ENCODE measurements at regions not wholly inside any gene's neighbourhood (a gene's known extent, or its start where the extent isn't known, plus 50 kb on each side); places are given as distances from the start of the nearest gene placed in this dataset.
"Not testable (repeated sequence)": the region's sequence is repeated elsewhere in the genome, so short reads cannot be mapped to it uniquely, and the experiment has no call there.

- not testable (repeated sequence) for DNase-seq
Measured at GRCh38 chr7:150110882-150111281, 212.3 kb upstream of the LRRC61 start.

- not testable (repeated sequence) for DNase-seq
Measured at GRCh38 chr7:150111373-150112139, 211.6 kb upstream of the LRRC61 start.

GRCh38 chr7:150113301-150113700 lies 209.9 kb upstream of the LRRC61 start:
- not testable (repeated sequence) for DNase-seq

- not testable (repeated sequence) for DNase-seq
Measured at GRCh38 chr7:150114591-150114990, 208.6 kb upstream of the LRRC61 start.

- not testable (repeated sequence) for DNase-seq
Measured at GRCh38 chr7:150119966-150120365, 203.2 kb upstream of the LRRC61 start.

- not testable (repeated sequence) for DNase-seq
Measured at GRCh38 chr7:150125831-150126230, 197.3 kb upstream of the LRRC61 start.

GRCh38 chr7:150134451-150134850 lies 188.7 kb upstream of the LRRC61 start:
- not testable (repeated sequence) for DNase-seq

GRCh38 chr7:150135620-150136190 lies 187.4 kb upstream of the LRRC61 start:
- peak; percentile 10 to 67 for DNase-seq

GRCh38 chr7:150139840-150140239 lies 183.3 kb upstream of the LRRC61 start:
- not testable (repeated sequence) for DNase-seq

- DNase-seq = peak; percentile 21 to 34
Measured at GRCh38 chr7:150141525-150142345, 181.4 kb upstream of the LRRC61 start.

- not testable (repeated sequence) for DNase-seq
Measured at GRCh38 chr7:150146124-150146523, 177.0 kb upstream of the LRRC61 start.

GRCh38 chr7:150147524-150147923 lies 175.6 kb upstream of the LRRC61 start:
- DNase-seq = not testable (repeated sequence)

- DNase-seq = not testable (repeated sequence)
Measured at GRCh38 chr7:150156015-150156414, 167.1 kb upstream of the LRRC61 start.

- DNase-seq = not testable (repeated sequence)
Measured at GRCh38 chr7:150158696-150159095, 164.5 kb upstream of the LRRC61 start.

GRCh38 chr7:150169515-150169914 lies 153.6 kb upstream of the LRRC61 start:
- DNase-seq = not testable (repeated sequence)

GRCh38 chr7:150169943-150170490 lies 153.1 kb upstream of the LRRC61 start:
- not testable (repeated sequence) for DNase-seq

GRCh38 chr7:150183602-150184001 lies 139.6 kb upstream of the LRRC61 start:
- not testable (repeated sequence) for DNase-seq

GRCh38 chr7:150189963-150190362 lies 133.2 kb upstream of the LRRC61 start:
- not testable (repeated sequence) for DNase-seq

GRCh38 chr7:150192541-150192940 lies 130.6 kb upstream of the LRRC61 start:
- not testable (repeated sequence) for DNase-seq

- DNase-seq = not testable (repeated sequence)
Measured at GRCh38 chr7:150193866-150194265, 129.3 kb upstream of the LRRC61 start.
